HG02588 (cell line): ENCODE measurements at regions not wholly inside any gene's neighbourhood (a gene's known extent, or its start where the extent isn't known, plus 50 kb on each side); places are given as distances from the start of the nearest gene placed in this dataset.
"Not testable (repeated sequence)": the region's sequence is repeated elsewhere in the genome, so short reads cannot be mapped to it uniquely, and the experiment has no call there.

ENCODE experiments used
- ATAC-seq: cut with Tn5 transposase; IDR thresholded peaks from one replicate; pipeline ENCODE4 v1.9.1; 2021; ENCODE audit warnings: mild to moderate bottlenecking, moderate library complexity; ENCODE audit not compliant: unreplicated experiment

DNA sequence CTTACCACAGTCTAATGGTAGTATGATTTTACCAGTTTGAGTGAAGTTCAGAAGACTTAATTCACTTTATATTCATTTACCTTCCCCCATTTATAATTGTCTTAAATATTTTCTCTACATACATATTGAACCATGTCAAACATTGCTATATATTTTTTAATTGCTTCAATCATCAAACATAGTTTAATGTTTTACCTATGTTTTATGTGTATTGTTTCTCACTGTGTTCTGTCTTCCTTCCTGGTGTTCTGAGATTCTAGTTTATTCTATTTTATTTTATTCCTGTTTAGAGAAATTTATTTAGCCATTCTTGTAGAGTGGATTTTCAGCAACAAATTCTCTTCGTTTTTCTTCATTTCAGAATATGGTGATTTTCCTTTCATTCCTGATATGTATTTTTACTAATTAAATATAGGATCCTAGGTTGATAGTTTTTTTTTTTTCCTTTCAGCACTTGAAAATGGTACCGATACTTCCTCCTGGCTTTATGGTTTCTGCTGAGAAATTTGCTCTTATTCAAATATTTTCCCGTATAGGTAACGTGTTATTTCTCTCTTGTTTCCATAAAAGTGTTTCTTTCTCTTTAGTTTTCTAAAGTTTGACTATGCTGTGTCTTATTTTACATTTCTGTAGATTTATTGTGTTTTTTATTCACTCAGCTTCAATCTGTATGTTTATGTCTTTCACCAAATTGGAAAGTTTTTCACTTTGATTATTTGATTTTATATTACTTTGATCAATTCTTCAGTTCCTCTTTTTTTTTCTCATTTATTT is 201.8 kb upstream of the AGR3 start:
- ATAC-seq: no peak

DNA sequence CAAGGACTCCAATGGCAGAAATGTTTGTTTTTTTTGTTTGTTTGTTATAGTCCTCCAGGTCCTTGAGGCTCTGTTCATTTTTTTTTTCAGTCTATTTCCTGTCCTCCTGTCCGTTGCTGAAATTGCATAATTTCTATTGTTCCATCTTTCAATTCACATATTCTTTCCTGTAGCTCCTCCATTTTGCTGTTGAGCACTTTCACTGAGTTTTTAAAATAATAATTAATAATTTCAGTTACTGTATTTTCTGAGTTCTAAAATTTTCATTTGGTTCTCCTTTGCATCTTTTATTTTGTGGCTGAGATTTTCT is 202.3 kb upstream of the AGR3 start:
- ATAC-seq: no peak

DNA sequence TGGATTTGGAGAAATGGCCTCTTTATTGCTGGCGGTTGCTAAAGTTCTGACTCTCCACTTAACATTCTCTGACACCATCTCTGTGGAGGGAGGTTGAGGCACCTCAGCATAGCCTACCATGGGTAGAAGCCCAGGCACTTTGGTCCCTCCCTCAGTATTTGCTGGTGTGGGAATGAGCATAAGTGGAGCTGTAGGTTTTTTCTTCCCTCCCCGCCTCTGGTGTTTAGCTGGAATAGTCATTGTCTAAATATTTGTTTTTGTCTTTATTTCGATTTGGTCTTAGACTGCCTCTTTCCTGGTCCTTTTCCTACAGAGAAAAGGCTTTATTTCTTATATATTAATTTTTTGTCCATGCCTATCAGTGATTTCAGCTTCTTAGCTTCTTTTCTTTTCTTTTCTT is 203.4 kb upstream of the AGR3 start:
- no peak for ATAC-seq

DNA sequence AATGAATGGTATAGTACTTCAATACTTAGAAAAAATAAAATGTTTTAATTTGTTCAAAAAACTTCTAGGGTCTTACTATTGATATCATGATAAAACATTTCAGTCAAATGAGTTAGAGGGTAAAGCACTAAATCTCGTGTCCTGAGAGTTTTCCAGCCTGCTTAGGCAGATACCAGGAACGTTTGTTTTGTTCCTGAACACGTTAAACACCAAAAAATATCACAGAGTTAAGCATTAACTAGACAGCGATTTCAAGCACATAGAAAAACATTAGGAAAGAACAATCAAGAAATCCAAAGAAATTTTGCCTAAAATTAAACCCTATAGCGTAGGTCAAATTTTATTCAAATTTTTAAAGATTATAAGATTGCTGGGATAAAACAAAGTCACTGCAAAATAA is 204.6 kb upstream of the AGR3 start:
- no peak for ATAC-seq

DNA sequence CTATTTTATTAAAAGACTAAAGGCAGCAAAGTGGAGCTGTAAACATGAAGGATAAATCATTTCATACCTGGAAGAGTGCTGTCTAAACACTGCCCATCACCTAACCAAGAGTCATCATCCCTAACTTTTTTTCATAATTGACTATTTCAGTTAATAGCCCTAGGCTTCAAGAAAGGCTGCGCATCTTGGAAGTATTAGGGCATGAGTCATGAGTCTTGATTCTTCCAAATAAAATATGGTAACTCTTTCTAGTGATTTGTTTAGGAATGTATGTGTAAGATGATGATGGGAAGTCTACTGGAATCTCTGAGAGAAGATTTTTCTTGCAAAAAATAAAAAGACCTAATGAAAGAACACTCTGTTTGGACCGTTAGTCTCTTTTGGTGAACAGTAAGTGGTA is 207.7 kb upstream of the AHR start:
- no peak for ATAC-seq

DNA sequence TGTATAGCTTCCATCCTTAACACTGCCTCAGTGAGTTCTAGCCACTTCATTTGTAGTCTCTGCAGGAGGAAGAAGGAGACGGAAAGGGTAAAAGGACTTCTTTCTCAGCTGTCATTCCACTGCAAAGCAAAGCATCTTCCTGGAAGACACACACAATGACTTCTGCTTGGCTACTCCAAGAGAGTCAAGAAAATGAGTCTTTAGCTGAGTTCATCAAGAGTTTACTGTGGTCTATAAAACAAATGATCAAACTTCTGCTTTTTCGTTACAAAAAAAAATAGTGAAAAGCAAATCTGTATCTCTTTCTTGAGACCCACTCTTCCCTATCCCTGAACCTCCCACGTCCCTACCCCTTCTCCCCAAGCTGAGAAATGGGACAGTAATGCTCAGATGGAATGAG is 205.0 kb upstream of the AHR start:
- no peak for ATAC-seq

DNA sequence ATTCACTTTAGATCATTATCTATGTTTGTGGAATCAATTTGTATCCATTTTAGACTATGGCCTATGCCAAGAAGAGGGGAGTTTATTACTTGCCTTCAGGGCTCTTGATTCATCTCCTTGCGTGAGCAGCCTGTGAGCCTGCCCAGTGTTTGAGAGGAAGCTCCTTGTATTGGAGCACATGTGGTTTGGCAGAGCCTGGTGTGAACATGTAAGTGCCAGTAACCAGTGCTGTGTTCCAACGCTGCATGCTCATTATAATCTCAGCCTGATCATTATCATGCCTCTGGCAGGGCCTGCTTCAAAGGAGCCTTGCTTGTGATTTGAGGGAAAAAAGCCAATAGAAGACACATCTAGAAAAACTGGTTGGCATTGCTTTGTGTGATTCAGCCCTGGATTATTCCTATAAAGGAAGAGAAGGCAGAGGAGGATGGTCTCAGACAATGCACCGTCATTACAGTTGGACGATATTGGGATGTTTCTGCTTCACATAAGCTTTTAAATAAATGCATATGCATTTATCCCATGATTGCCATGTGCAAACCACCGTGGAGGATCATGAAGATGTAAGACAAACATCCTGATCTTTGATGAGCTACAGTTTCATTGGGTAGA is 203.4 kb upstream of the AHR start:
- no peak for ATAC-seq

DNA sequence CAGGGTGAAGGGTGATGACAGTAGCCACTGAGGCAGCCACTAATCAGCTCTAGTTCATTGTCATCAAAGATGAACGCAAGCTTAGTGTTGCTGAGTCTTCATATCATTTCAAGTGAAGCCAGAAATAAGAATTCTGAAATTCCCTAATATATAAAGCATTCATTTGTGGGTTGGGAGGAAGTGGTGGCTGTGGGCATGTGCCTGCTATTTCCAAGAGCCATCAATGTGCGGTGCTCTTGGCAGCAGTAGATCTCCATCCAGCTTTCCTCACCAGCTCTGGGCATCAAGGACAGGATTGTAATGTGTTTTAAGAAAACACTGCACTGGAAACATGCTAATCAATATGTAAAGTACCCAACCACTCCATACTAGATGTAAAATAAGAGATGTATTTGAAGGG is 202.5 kb upstream of the AHR start:
- no peak for ATAC-seq

DNA sequence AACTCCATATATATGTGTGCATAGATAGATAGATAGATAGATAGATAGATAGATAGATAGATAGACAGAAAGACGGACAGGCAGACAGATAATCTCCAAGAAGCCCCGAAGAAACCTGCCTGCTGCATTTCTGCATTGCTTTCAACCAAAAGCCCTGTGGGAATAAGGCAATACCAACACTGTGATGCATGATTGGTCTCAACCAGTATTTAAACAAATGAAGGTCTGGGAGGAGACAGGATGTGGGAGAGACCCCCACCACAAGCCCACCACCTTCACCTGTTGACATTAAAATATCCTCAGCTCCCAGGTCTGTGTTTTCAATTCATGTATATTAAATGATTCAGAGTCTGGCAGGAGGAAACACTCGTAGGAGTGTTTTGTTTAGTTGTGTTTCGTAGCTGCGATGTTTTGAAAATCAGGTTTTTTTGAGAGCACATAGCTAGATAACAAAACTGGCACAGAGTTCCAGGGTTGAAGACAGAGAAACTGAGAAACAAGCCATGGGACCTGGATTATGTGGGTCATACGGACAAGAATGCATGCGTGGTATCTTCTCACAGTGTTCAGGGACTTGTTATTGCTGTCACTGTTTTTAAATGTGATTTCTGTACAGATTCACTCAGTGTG is 200.7 kb upstream of the AHR start:
- no peak for ATAC-seq

DNA sequence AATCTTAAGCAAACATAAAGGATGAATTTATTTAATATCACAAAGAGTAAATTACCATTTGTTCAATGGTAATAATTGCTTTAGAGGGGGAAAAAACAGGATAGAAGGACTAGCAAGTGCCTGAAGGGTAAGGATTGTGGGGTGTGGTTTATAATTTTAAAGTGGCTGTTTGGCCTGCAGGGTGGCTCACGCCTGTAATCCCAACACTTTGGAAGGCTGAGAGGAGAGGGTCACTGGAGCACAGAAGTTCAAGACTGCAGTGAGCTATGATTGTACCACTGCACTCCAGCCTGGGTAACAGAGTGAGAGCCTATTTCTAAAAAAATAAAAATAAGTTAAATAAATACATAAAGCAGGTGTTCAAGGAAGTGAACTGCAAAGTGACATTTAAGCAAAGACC is 199.9 kb upstream of the AHR start:
- ATAC-seq: no peak

DNA sequence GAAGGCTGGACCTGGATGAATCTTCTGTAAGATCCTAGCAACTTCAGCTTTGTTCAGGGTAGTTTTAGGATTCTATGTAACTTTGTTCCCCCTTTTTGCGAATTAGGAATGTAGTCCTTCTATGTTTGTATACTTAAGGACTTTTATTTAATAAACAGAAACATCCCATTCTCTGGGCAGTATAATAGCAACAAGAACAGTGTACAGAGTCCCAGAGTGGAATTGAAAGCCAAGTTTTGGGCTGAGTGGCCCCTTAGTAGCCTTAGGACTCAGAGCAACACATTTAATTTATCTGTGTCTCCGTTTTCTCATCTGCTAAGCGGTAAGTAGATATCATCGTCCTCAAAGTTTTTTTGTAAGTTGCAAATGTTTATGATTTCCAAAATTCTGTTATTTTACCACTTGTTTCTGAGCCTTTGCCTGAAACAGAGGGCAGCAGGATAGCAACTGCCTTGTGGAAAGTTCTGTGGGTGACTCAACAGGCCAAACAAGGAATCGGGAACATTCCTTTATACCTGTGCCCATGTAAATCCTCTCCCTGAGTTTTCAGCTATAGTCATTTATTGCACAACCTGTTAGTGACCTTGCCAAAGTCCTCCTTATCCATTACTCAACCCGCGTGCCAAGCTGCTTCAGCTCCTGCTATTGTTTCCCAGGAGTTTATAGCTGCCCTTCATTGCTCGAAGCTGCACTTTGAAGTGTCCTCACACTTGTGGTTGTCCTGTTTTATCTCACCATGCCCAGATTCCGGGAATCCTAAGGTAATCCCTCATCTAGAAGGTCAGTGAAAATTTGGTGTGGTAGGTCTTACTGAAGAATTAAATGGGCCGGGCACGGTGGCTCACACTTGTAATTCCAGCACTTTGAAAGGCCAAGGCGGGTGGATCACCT is 199.1 kb upstream of the AHR start:
- ATAC-seq: no peak

DNA sequence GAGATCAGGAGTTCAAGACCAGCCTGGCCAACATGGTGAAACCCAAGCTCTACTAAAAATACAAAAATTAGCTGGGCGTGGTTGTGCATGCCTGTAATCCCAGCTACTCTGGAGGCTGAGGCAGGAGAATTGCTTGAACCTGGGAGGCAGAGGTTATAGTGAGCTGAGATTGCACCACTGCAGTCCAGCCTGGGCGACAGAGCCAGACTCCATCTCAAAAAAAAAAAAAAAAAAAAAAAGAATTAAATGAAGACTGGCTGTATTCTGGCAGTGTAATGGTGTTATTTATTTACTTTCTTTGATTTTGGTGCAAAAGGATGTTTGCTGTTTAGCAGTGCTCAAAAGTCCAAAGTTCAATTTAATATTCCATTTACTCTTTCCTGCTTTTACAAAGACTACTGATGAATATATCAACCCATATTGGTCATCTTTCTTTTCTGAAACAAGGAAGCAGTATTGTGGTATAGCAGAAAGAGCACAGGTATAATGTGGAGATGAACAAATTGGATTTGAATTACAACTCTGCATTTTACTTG is 198.4 kb upstream of the AHR start:
- ATAC-seq: not testable (repeated sequence)

DNA sequence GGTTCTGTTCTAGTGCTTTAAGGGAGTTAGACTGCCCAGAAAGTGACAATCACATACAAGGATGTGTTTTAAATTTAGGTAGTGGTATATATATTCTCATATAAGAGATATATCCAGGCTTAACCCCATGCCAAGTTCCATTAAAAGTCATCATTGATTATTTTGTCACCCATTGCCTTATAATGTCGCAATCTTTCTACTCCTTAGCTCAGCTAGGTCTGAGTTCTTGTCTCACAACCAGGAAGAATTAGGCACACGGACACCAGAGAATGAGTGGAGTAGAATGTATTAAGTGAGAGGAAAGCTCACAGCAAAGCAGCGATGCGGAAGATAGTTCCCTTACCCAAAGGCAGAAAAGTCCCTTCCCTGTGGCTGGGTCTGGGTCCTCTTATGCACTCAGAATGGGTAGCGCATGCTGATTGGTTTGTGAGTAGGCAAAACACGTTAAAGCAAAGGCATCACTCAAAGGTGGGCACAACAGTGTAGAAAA is 197.2 kb upstream of the AHR start:
- no peak for ATAC-seq

DNA sequence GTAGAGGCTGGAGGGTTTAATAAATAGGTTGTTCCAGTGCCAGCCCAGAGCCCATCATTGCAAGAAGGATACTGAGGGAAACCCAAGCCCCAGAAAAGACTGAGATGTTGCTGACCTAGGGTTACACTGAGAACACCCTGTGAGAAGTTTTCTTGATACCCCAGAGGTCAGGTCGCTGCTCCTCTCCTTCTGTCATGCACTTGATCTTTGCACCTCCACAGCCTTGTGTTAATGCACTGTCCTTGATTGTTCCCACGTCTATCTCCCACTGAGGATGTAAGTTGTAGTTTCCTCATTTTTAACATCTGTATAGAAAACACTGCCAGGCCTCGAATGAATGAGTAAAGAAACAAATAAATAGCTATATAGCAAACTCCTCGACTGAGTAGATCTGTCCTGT is 195.3 kb upstream of the AHR start:
- no peak for ATAC-seq

DNA sequence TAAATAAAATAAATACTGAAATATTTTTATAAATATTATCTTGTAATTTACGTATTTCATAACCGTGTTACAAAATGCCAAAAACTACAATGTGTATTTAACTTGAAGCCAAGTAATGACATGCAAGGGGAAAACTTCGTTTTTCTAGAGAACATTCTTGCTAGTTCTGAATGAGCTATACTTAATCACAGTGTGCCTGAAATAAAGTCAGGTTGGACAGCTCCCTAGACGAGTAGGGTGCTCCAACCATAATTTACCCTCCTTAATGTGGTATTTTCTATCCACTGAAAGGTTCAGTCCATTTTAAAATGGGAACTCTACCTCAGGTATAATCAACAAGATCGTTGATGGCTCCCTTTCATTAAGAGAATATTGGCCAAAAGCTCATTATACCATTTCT is 194.5 kb upstream of the AHR start:
- no peak for ATAC-seq

DNA sequence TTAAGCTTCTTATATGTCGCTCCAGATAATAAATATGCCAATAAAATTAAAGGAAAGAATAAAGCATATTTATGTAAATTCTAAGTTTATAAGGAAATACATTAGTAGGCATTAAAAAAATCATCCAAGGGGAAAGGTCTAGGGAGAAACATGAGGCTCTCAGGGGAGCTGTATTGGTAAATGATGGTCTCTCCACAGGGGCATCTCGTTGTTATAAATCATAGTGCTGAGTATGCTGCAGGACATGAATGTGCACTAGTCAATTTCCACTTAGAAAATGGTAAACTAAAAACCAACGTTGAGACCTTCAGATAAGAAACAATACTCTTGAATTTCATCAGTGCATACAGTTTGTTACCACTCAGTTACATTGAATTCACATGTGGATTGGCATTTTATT is 194.0 kb upstream of the AHR start:
- ATAC-seq: no peak

DNA sequence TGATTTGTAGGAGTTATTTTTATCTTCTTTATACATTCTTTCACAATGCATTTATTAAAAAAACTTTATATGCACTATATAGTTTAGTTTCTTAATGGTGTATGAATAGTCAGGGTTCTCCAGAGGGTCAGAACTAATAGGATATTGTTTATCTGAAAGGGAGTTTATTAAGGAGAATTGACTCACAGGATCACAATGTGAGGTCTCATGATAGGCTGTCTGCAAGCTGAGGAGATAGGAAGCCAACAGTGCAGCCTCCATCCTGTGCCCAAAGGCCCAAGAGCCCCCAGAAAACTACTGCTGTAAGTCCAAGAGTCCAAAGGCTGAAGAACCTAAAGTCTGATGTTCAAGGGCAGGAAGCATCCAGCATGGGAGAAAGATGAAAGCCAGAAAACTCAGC is 192.8 kb upstream of the AHR start:
- no peak for ATAC-seq

DNA sequence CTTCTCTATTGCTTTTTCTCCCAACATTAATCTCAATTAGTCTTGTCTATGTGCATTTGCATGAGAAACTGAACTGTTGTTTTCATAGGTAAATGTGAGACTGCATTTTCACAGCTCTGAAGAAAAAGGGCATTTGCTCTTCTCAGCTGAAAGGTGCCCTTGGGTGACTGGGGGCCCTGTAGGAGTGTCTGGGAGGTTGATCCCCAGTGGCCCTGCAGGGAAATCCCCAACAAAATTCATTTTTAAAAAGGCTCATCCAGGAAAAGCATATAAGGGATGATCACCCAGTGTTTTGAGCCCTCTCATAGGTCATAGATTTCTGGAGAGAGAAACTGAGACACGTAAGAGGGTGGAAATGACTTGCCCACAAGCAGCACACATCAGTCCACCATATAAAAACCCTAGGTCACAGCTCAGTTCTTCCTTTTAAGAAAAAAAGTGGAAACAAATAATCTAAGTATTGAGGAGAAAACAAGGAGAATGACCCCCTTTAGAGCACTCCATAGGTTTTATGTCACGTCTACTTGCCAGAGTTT is 190.3 kb upstream of the AHR start:
- no peak for ATAC-seq

DNA sequence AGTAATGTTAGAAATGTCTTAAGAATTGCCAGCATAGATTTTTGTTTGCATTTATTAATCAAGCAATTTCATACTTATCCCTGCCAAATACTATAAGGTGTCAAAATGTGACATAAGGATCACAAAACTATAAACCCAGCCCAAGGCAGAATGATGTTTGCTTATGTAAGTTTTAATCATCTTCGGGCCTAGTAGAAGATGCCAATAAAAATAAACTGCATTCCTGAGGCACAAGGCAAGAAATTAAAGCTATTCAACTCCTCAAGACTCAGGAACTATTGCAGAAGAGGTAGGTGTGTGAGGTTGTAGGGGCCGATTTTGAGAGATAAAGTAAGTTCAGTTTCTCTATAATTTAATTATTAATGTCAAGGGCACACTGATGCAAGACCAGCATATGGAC is 189.4 kb upstream of the AHR start:
- no peak for ATAC-seq

DNA sequence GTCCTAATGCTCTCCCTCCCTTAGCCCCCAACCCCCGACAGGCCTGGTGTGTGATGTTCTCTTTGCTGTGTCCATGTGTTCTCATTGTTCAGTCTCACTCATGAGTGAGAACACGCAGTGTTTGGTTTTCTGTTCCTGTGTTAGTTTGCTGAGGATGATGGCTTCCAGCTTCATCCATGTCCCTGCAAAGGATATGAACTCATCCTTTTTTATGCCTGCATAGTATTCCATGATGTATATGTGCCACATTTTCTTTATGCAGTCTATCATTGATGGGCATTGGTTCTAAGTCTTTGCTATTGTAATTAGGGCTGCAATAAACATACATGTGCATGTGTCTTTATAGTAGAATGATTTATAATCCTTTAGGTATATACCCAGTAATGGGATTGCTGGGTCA is 184.7 kb upstream of the AHR start:
- not testable (repeated sequence) for ATAC-seq

DNA sequence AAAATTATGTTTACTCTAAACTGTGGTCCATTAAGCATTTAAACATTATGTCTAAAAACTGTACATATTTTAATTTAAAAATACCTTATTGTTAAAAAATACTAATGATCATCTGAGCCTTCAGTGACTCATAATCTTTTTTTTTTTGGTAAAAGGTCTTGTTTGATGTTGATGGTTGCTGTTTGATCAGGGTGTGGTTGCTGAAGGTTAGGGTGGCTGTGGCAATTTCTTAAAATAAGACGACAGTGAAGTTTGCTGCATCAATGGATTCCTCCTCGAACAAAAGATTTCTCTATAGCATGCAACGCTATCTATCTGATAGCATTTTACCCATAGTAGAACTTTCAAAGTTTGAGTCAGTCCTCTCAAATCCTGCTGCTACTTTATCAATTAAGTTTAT is 180.0 kb upstream of the AHR start:
- no peak for ATAC-seq
